ENCODE measurements at regions not wholly inside any gene's neighbourhood (a gene's known extent, or its start where the extent isn't known, plus 50 kb on each side); places are given as distances from the start of the nearest gene placed in this dataset.

DNA sequence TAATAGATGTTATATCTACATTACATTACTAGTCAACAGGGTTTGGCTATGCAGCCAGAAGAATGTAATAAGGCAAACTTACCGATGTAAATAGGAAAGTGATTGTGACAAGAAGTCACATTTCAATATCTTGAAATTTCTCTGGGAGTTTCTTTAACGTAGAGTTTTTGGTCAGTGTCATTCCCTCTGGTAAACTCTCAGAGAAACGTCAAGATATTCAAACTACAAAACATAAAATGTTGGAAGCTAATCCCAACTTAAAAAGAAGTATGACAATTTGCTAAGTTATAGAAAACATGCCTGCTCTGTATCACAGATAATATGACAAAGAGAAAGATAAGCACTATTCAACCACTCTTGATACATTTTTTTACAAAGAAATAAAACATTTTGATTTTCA lies 111.2 kb upstream of the PRICKLE2 start:
- Histone ChIP-seq H3K18ac (ENCODE audit: low read length) (no peak overlapping the region), H4K8ac (ENCODE audit: low read depth, low read length) (no peak overlapping the region), H2BK5ac (ENCODE audit: low read depth, low read length, poor library complexity) (no peak overlapping the region), H4K12ac (ENCODE audit: low read depth, low read length) (no peak overlapping the region), H2BK12ac (ENCODE audit: low read length) (no peak overlapping the region), H3K79me1 (ENCODE audit: low read length) (peaks cover 12% of the 10 kb centered on the region), H2AK5ac (ENCODE audit: low read length) (no peak overlapping the region), H3K4me1 (ENCODE audit: control insufficient read depth in 1 of 2, insufficient read depth in 2 of 2, low read length in 2 of 2) (peaks cover 7 to 16% of the 10 kb centered on the region in 2 experiments), H2AFZ (ENCODE audit: insufficient read depth, low read length, poor library complexity) (no peak overlapping the region), H3K27me3 (ENCODE audit: insufficient read depth, low read length) (no peaks in the 10 kb centered on the region), H3K4ac (ENCODE audit: low read depth, low read length) (no peak overlapping the region), H3K36me3 (ENCODE audit: control insufficient read depth in 1 of 2, insufficient read depth in 2 of 2, low read length in 2 of 2) (no peaks in the 10 kb centered on the region), H3K9ac (ENCODE audit: low read length) (no peak overlapping the region), H3K4me2 (ENCODE audit: low read length) (no peak overlapping the region), H3K4me3 (ENCODE audit: low read depth, low read length) (no peak overlapping the region), H3K14ac (ENCODE audit: low read length) (no peak overlapping the region), H2BK120ac (ENCODE audit: insufficient read depth, low read length, poor library complexity) (no peak overlapping the region), H3K27ac (ENCODE audit: low read depth, low read length) (no peak overlapping the region), H4K91ac (ENCODE audit: low read depth, low read length) (no peak overlapping the region), H3K79me2 (ENCODE audit: control insufficient read depth, insufficient read depth, low read length, poor library complexity) (peaks cover 3% of the 10 kb centered on the region), H3K9me3 (ENCODE audit: insufficient read depth, low read depth, low read length) (no peaks in the 10 kb centered on the region), H3K23ac (ENCODE audit: low read length) (no peak overlapping the region)
- DNase-seq: no peak
- WGBS (ENCODE audit: extremely low coverage, insufficient coverage, insufficient read length): no CpG with 5 or more reads among the region's 3 CpGs

DNA sequence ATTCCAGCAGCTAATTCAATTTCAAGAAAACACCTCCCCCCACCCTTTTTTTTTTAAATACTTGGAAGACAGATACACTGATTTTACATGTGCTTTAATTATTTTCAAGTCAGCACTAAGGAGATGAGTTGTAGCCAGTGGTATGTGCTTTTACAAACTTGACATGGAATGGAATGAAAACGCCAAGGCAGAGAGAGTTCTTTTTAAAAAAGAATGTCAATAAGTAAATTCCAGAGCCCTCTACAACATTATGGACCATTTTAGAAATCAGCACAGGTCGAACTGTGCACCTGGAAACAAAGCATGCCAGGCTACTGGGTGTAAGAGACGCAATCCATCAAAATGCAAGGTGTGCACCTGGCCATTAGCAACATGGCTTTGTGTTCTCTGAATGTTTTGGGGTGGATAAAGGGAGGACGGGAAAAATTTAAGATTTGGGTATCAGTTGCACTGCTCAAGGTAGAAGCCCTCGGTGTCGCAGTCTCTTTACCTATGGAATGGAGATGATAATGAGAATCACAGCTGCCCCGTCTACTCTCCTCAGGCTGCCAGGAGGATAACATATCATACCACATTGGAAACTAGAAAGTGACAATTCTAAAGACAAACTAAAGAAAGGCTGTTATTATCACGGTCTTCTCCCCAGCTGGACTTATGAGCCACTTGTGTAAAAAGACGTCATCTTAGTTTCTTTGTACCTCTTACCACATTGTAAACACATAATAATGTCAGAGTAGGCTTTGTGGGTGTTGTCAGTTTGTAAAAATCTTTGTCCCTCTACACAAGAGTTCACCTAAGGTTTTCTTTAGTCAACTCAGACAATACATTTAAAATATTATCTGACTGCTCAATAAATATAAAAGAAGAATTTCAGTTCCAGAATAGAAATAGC lies 107.4 kb upstream of the PRICKLE2 start:
- Histone ChIP-seq H2BK12ac (ENCODE audit: low read length) (no peak overlapping the region), H2AK5ac (ENCODE audit: low read length) (no peak overlapping the region), H3K79me2 (ENCODE audit: control insufficient read depth, insufficient read depth, low read length, poor library complexity) (no peaks in the 10 kb centered on the region), H3K4me1 (ENCODE audit: control insufficient read depth in 1 of 2, insufficient read depth in 2 of 2, low read length in 2 of 2) (peaks cover 3 to 8% of the 10 kb centered on the region in 2 experiments), H3K36me3 (ENCODE audit: control insufficient read depth in 1 of 2, insufficient read depth in 2 of 2, low read length in 2 of 2) (no peaks in the 10 kb centered on the region), H3K27me3 (ENCODE audit: insufficient read depth, low read length) (no peaks in the 10 kb centered on the region), H4K8ac (ENCODE audit: low read depth, low read length) (no peak overlapping the region), H3K4ac (ENCODE audit: low read depth, low read length) (no peak overlapping the region), H3K9ac (ENCODE audit: low read length) (no peak overlapping the region), H3K14ac (ENCODE audit: low read length) (no peak overlapping the region), H2AFZ (ENCODE audit: insufficient read depth, low read length, poor library complexity) (no peak overlapping the region), H2BK120ac (ENCODE audit: insufficient read depth, low read length, poor library complexity) (no peak overlapping the region), H3K18ac (ENCODE audit: low read length) (no peak overlapping the region), H3K4me3 (ENCODE audit: low read depth, low read length) (no peak overlapping the region), H3K9me3 (ENCODE audit: insufficient read depth, low read depth, low read length) (no peaks in the 10 kb centered on the region), H3K79me1 (ENCODE audit: low read length) (peaks cover 4% of the 10 kb centered on the region), H4K91ac (ENCODE audit: low read depth, low read length) (no peak overlapping the region), H3K27ac (ENCODE audit: low read depth, low read length) (peak overlapping the region; percentile 14), H3K23ac (ENCODE audit: low read length) (no peak overlapping the region), H3K4me2 (ENCODE audit: low read length) (no peak overlapping the region), H2BK5ac (ENCODE audit: low read depth, low read length, poor library complexity) (no peak overlapping the region), H4K12ac (ENCODE audit: low read depth, low read length) (no peak overlapping the region)
- no CpG with 5 or more reads among the region's 9 CpGs for WGBS (ENCODE audit: extremely low coverage, insufficient coverage, insufficient read length)
- DNase-seq: peak in 1 of 2 donors; percentile 51

DNA sequence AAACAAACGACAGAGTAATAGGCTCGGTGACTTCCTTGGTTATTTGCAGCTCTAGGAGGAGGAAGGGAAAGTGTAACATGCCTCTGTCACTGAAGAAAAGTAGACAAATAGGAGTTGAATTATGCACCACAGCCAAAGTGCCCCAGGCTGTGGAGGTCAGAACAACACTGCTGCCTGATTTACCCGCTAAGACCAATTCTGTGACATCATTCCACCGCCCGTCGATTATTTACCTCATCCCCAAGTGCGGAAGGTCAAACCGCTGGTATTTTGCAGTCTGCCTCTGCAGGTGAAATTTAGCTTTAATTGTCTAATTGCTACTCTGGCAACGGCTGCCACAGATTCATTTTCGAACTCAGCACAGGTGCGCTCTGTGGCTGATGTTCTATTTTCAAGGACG lies 106.3 kb upstream of the PRICKLE2 start:
- Histone ChIP-seq H3K79me2 (ENCODE audit: control insufficient read depth, insufficient read depth, low read length, poor library complexity) (no peaks in the 10 kb centered on the region), H3K27me3 (ENCODE audit: insufficient read depth, low read length) (no peaks in the 10 kb centered on the region), H3K18ac (ENCODE audit: low read length) (no peak overlapping the region), H3K9me3 (ENCODE audit: insufficient read depth, low read depth, low read length) (no peaks in the 10 kb centered on the region), H4K12ac (ENCODE audit: low read depth, low read length) (no peak overlapping the region), H3K23ac (ENCODE audit: low read length) (no peak overlapping the region), H2AFZ (ENCODE audit: insufficient read depth, low read length, poor library complexity) (no peak overlapping the region), H3K4me3 (ENCODE audit: low read depth, low read length) (no peak overlapping the region), H2BK120ac (ENCODE audit: insufficient read depth, low read length, poor library complexity) (no peak overlapping the region), H3K79me1 (ENCODE audit: low read length) (peaks cover 2% of the 10 kb centered on the region), H3K9ac (ENCODE audit: low read length) (no peak overlapping the region), H4K8ac (ENCODE audit: low read depth, low read length) (no peak overlapping the region), H3K14ac (ENCODE audit: low read length) (no peak overlapping the region), H2BK12ac (ENCODE audit: low read length) (no peak overlapping the region), H3K4ac (ENCODE audit: low read depth, low read length) (no peak overlapping the region), H2AK5ac (ENCODE audit: low read length) (no peak overlapping the region), H3K36me3 (ENCODE audit: control insufficient read depth in 1 of 2, insufficient read depth in 2 of 2, low read length in 2 of 2) (no peaks in the 10 kb centered on the region), H4K91ac (ENCODE audit: low read depth, low read length) (no peak overlapping the region), H3K4me2 (ENCODE audit: low read length) (no peak overlapping the region), H3K27ac (ENCODE audit: low read depth, low read length) (peak overlapping the region; percentile 16), H3K4me1 (ENCODE audit: control insufficient read depth in 1 of 2, insufficient read depth in 2 of 2, low read length in 2 of 2) (peaks cover 5 to 8% of the 10 kb centered on the region in 2 experiments), H2BK5ac (ENCODE audit: low read depth, low read length, poor library complexity) (no peak overlapping the region)
- DNase-seq: peak; percentile 9 to 13
- no CpG with 5 or more reads among the region's 12 CpGs for WGBS (ENCODE audit: extremely low coverage, insufficient coverage, insufficient read length)

DNA sequence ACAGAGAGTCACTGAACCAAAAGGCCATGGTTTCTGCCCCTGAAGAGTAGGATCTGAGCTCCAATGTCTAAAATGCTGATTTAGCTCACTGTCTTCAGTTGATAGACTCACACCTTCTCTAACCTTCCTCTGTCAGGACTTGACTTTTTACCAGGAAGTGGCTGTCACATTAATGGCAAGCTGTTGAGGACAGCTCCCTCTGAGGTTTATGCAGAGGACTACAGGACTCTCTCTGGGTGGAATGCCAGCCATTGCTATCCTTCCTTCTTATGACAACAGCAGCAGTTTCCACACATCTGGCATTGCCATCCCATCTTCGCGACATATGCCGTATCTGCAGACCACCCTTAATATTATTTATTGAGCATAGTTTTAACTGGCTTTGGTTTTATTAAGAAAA lies 103.8 kb upstream of the PRICKLE2 start:
- Histone ChIP-seq H3K4ac (ENCODE audit: low read depth, low read length) (no peak overlapping the region), H3K18ac (ENCODE audit: low read length) (no peak overlapping the region), H3K4me3 (ENCODE audit: low read depth, low read length) (no peak overlapping the region), H3K23ac (ENCODE audit: low read length) (no peak overlapping the region), H4K91ac (ENCODE audit: low read depth, low read length) (no peak overlapping the region), H4K12ac (ENCODE audit: low read depth, low read length) (no peak overlapping the region), H2BK120ac (ENCODE audit: insufficient read depth, low read length, poor library complexity) (no peak overlapping the region), H2BK5ac (ENCODE audit: low read depth, low read length, poor library complexity) (no peak overlapping the region), H3K79me1 (ENCODE audit: low read length) (peaks cover 2% of the 10 kb centered on the region), H4K8ac (ENCODE audit: low read depth, low read length) (no peak overlapping the region), H3K36me3 (ENCODE audit: control insufficient read depth in 1 of 2, insufficient read depth in 2 of 2, low read length in 2 of 2) (no peaks in the 10 kb centered on the region), H3K4me1 (ENCODE audit: control insufficient read depth in 1 of 2, insufficient read depth in 2 of 2, low read length in 2 of 2) (peaks cover 5 to 8% of the 10 kb centered on the region in 2 experiments), H3K79me2 (ENCODE audit: control insufficient read depth, insufficient read depth, low read length, poor library complexity) (no peaks in the 10 kb centered on the region), H3K14ac (ENCODE audit: low read length) (no peak overlapping the region), H3K9ac (ENCODE audit: low read length) (no peak overlapping the region), H2AK5ac (ENCODE audit: low read length) (no peak overlapping the region), H3K27me3 (ENCODE audit: insufficient read depth, low read length) (no peaks in the 10 kb centered on the region), H3K9me3 (ENCODE audit: insufficient read depth, low read depth, low read length) (no peaks in the 10 kb centered on the region), H2BK12ac (ENCODE audit: low read length) (no peak overlapping the region), H3K27ac (ENCODE audit: low read depth, low read length) (no peak overlapping the region), H2AFZ (ENCODE audit: insufficient read depth, low read length, poor library complexity) (no peak overlapping the region), H3K4me2 (ENCODE audit: low read length) (no peak overlapping the region)
- no peak for DNase-seq
- no CpG with 5 or more reads among the region's 3 CpGs for WGBS (ENCODE audit: extremely low coverage, insufficient coverage, insufficient read length)

Data from trophoblast cell (in vitro differentiated cells and primary cell).